Hematopoietic multipotent progenitor cell treated with erythropoietin and hydrocortisone succinate and interleukin-3 and kit ligand, for 8 days (in vitro differentiated cells): ENCODE measurements at regions not wholly inside any gene's neighbourhood (a gene's known extent, or its start where the extent isn't known, plus 50 kb on each side); places are given as distances from the start of the nearest gene placed in this dataset.
"Not testable (repeated sequence)": the region's sequence is repeated elsewhere in the genome, so short reads cannot be mapped to it uniquely, and the experiment has no call there.

Experiments
- DNase-seq: peaks from one replicate; pipeline ENCODE4 v3.0.0-alpha.2; 2015

GRCh38 chrX:46220822-46221221 lies 324.4 kb downstream of the ZNF674 start:
- no peak for DNase-seq

DNA sequence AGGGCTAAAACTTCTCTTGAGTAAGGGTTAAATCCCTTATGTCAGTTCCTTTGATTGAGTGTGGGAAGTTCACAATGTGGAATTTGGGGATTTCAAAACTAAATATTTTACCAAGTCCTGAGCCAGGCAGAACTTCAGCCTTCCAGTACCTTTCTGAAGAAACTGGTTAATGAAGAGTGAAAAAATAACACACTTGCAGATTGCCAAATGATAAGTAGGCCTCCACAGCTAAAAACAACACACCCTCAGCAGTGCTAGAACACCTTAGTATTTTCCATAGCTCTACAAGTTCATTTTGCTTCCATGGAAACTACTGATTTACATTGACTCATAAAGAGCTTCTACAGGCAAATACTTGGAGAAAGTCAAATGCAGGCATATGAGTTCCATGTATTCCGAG lies 326.8 kb downstream of the ZNF674 start:
- no peak for DNase-seq

DNA sequence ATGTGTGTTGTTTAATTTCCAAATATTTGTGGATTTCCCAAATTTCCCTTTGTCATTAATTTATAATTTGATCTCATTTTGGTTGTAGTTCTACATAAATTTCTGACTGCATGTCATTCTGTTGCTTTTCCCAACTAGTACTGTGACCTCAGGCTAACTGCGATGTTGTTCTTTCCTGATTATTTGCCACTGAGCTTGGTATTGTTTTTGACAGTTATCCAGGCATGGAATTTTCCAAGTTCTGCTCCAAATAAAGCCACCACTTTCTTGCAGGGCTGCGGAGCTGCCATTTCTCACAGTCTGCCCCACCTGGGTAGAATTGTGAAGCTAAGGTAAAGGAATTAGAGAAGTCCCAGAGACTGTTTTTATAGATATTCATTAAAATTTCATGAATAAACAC lies 328.8 kb downstream of the ZNF674 start:
- DNase-seq: no peak

- DNase-seq: no peak
Measured at GRCh38 chrX:46211079-46211478, 334.1 kb downstream of the ZNF674 start.

DNA sequence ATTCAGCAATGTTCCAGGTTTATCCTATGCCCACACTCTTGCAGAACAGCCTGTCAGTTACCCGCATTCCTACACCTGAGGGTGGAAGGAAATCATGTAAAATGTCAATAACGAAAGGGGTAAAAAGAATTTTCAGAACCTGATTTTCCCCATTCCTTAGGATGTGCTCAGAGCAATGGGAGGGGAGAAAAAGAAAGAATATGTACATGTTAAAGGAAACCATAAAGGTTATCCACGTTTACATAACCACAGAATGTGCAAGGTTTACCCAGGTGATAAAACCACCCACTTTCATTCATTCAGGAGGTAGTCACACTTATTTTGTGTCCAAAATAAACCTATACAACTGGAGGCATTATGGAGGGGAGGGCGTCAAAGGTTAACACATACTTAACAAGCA lies 335.5 kb downstream of the ZNF674 start:
- no peak for DNase-seq

GRCh38 chrX:46209037-46209436 lies 336.2 kb downstream of the ZNF674 start:
- no peak for DNase-seq

DNA sequence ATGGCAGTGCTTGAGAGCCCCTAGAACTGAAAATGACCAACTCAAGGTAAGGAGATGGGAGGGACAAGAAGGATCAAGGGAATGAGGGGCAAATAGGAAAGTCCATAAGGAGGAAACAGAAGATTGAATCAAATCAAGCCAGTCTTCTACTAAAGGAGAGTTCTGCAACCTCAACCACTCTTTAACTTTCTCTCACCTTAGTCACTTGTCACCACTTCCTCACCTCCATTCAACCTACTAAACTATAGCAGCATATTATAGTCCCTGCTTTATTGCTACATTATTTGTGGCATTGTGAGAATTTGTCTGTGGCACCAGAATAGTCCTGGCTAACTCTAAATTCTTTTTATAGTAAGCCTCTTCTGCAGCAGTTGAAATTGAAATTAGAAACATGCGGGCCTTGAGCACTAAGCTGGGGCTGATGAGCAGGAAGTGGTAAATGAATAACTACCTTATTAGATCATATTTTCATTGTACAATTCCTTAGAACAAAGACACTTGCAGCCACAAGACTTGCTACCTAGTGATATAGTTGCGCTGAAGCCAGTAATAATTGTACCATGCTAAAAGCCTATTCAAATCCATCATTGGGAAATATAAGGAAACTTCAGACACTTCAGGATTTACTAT lies 336.9 kb downstream of the ZNF674 start:
- DNase-seq: no peak

DNA sequence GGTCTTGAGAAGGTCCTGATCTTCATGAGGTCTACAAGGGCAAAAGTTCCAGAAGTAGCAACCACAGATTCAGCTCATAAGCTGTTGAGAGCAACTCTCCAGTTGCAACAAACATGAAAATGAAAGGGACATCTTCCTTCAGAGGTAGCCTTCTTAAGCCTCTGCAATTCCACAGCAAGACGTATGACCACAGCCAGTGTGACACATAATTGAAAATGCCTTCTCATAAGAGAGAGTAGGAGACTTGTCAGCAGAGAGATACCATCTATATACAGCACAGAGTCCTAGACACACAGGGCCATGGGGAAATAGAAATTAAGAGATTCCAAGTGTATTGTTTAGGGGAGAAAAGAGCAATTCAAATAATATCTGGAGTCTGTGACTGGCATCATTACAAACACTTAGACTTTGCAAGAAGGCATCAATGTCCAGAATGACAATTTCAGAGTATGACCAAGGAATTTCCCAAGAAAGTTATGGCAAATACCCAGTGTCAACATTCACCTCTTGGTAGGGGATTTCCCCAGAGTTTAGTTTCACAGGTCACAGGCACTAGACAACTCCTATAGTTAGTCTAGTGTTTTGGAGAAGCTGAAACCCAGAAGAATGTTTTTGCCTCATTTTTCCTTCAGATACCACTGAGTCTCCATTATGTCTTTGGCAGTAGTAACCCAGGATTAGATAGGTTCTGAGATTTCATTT lies 340.3 kb downstream of the ZNF674 start:
- DNase-seq: no peak

DNA sequence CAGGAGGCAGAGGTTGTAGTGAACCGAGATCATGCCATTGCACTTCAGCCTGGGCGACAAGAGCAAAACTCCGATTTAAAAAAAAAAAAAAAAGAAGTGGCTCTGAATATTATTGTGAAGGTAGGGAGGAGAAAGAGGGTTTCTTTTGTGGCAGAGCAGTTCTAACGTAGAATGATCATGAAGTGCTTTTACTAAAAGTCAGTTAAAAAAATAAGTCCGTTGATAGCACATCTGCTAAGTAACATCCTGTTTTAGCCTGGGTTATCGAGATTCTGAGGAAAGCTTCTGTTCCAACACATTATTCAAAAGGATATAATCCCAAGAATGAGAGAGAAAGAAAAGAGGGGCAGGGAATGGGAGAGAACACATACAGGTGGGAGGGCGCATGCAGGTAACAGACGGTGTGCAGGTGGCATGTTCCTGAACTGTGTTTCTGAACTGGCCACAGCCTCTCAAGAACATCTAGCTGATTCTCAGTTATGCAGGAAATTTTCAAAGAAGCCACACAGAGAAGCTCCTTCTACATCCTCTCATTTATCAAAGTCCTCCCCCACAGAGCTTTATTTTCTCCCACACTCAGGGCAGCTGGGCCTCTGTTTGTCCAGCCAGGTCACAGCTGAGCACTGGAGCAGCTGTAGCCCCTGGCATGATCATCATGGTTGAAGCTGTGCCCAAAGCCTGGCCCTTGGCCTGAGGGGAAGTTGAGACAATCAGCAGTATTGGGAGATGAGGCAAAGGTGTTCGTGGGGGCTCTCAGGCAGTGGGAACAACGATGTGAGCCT lies 342.3 kb downstream of the ZNF674 start:
- DNase-seq: no peak

GRCh38 chrX:46200413-46200812 lies 344.8 kb downstream of the ZNF674 start:
- DNase-seq: no peak

- DNase-seq: no peak
Measured at GRCh38 chrX:46198858-46199257, 346.4 kb downstream of the ZNF674 start.

GRCh38 chrX:46186811-46187106 lies 358.5 kb downstream of the ZNF674 start:
- DNase-seq: not testable (repeated sequence)

DNA sequence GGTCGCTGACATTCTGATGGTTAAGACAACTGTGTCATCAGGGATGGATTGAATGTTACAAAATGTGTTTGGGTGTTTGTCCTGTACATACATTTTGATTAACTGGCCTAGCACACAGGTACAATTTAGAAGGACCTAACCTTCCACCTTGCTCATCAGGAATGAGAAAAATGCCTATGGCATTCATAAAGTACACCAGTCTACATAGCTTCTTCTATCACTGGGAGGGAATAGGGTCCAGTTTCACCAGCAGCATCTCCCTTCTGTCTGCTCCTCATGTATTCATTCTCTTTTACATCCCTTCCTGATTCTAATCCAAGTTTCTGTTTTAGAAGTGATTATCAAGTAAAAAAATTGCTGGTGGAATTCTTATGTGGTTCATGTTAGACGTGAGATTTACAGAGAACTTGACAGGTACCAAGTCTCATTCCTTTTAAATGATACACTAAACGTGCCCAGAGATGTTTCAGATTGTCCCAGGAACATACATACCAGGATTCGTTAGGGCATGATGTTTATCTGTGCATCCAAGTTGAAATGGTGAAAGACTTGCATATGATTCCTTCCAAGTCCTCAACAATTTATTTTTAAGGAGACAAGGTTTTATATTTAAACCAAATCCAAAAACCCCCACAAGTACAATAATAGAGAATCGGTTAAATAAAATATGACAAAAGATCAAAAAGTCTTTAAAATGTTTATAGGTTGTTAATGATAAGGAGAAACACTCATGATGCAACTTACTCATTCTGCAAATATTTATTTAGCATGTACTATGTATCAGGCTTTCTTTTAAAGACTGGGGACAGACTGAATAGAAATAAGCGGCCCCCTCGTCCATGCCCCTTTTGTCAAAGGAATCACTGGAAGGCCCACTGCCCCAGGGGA lies 359.1 kb downstream of the ZNF674 start:
- DNase-seq: no peak

- no peak for DNase-seq
Measured at GRCh38 chrX:46184749-46185148, 360.5 kb downstream of the ZNF674 start.

DNA sequence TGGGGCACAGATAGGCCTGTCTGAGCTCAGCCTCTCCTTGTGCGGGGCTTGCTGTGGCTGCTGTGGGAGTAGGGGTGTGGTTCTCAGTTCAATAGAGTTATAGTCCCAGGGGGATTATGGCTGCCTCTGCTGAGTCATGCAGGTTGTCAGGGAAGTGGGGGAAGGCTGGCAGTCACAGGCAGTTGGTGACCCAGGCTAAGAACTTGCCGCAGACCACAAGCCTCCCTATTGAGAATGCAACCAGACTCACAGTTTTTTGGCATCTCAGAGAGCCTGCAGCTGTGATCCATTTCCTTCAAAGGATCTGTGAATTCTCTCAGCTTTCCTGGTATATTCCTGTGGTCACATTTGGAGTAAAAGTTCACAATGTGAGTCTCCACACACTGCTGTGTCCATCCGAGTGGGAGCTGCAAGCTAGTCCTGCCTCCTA lies 364.9 kb downstream of the ZNF674 start:
- DNase-seq: peak; percentile 54

- no peak for DNase-seq
Measured at GRCh38 chrX:46179748-46180147, 365.5 kb downstream of the ZNF674 start.

DNA sequence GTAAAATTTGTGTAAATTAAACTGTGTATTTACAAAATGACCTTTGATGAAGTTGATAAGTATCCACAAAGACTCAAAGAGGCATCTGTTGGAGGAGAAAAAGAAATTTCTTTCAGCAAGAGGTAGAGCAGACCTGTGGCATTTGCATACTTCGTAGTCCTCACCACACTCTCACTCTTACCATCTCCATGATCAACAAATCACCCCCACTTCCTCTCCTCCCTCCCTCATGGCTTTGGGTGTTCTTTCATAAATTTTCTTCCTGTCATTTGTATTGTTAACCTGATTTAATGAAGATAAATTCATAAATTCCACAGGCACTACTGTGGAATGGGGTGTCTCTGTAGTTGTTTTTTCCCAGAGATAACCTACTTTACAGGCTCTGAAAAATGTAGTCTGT lies 366.5 kb downstream of the ZNF674 start:
- DNase-seq: no peak

DNA sequence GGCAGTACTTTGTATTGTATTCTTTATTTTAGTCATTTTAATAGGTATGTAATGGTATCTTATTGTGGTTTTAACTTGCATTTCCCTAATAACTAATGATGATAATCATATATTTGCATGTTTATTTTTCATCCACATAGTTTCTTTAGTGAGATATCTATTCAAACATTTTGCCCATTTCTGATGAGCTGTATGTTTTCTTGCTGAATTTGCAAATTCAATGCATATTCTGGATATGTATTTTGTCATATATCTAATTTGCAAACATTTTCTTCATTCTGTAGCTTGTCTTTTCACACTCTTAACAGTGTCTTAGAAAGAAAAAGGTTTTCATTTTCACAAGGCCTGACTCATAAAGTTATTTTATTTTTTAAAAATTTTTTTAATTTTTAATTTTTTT lies 372.1 kb downstream of the ZNF674 start:
- no peak for DNase-seq

- not testable (repeated sequence) for DNase-seq
Measured at GRCh38 chrX:46171457-46171856, 373.8 kb downstream of the ZNF674 start.

DNA sequence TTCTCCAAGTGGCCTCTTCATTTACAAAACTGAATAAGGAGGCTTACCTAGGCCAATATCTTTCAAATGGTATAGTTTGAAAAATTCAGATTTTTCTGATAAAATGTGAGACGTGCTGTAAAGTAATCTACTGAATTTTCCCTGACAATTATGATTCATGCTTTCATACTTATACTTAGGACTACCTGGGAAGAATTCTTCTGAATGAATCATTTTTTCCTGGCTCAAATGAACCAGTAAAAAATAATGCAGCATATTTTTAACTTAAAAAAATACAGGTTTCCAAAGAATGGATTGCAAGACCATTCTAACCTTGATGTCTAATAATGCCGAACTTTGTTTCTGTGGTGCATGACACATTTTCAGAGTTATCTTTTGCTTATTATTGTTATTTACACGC lies 375.4 kb downstream of the ZNF674 start:
- no peak for DNase-seq

- no peak for DNase-seq
Measured at GRCh38 chrX:46168254-46168653, 377.0 kb downstream of the ZNF674 start.

DNA sequence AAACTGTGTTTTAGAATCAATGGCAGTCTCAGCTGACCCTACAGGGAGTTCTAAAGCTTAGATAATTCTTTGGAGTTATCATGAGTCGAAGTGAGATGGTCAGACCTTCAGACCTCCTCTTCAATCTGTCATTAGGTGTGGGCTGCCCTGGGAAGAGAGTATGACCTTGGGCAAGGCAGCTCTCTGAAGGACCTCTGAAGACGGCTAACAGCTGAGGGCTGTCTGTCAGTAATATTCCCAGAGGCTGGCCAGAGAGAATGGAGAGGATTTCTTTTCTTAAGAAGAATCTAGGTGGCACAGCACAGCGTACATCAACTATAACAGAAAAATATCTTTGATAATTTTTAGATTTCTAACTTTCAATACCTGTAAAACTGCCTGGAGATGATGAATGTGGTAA lies 379.4 kb downstream of the ZNF674 start:
- DNase-seq: no peak

GRCh38 chrX:46165411-46165810 lies 379.8 kb downstream of the ZNF674 start:
- no peak for DNase-seq
